Glomerular visceral epithelial cell (primary cell): ENCODE measurements at regions not wholly inside any gene's neighbourhood (a gene's known extent, or its start where the extent isn't known, plus 50 kb on each side); places are given as distances from the start of the nearest gene placed in this dataset.
A peak's percentile ranks its signal among the peaks of the same experiment; 100 is the strongest.
"Not testable (repeated sequence)": the region's sequence is repeated elsewhere in the genome, so short reads cannot be mapped to it uniquely, and the experiment has no call there.

Source experiments
- DNase-seq: peaks from one replicate; pipeline ENCODE4 v3.0.0-alpha.2; 2016; ENCODE audit errors: extremely low spot score

DNA sequence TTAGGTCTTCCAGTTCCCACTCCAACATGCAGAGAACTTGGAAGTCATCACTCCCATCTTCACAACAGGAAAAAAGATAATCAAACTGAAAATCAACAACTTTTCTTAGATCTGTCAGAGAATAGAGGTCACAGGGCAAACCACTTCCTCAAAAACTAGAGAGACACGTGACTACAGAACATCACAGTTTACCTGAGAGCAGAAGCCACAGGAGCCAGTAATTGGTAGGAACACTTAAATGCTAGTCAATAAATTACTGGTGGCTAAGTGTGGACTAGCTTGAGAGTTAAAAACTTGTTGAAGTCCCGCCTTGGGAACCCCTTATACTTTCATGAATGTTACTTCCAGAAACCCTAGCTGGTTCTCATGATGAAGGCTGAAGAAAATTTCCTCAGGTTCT lies 81.1 kb downstream of the THSD1 start:
- DNase-seq: not testable (repeated sequence)

DNA sequence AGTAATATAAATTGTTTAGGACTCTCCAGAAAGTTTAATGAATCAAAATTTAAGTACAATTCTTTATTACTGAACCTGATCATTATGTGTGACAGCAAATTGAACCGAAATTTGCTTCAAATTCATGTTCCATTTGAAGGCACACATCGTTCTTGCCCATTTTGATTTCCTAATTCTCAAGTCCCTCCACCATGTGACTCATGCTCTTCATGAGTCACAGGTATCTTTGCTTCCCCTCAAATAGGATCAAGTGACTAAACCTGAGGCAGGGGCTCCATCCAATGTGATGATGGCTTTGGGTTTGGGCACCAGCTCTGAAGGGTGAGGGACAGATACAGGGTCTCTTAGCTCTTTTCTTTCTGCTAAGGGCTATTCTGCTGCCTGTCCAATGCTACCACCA lies 86.1 kb downstream of the THSD1 start:
- no peak for DNase-seq

DNA sequence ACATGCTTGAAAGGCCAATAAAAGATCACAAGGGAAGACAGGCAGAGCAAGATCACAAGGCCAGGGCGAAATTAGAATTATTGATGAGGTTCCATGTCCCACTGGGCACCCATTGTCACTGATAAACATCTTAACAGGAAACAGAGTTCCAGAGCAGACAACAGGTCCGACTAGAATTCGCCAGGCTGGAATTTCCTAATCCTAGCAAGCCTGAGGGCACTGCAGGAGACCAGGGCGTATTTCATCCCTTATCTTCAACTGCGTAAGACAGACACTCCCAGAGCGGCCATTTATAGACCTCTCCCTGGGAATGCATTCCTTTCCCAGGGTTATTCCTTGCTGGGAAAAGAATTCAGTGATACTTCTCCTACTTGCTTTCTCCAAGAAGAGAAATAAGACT lies 96.1 kb downstream of the THSD1 start:
- DNase-seq: not testable (repeated sequence)

GRCh38 chr13:52306336-52306735 lies 99.6 kb downstream of the THSD1 start:
- DNase-seq: not testable (repeated sequence)

DNA sequence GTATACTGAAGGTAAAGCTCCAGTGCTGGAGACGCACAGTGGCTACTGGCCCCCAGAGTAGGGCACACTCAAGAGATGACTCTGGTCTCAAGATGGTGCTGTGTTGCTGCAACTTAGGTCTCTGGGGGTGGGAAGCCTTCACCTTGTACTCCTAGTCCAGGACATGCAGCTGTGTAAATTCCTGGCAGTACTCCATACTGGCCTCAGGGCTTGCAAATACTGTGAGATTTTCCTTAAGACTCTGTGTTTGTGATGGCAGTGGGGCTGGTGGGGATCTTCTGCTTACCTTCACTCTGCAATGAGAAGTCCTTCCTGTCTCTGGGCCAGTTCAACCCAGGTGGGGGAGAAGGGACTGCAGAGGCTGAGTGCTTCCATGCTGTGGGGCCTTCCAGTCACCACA lies 102.9 kb downstream of the THSD1 start:
- DNase-seq: not testable (repeated sequence)

DNA sequence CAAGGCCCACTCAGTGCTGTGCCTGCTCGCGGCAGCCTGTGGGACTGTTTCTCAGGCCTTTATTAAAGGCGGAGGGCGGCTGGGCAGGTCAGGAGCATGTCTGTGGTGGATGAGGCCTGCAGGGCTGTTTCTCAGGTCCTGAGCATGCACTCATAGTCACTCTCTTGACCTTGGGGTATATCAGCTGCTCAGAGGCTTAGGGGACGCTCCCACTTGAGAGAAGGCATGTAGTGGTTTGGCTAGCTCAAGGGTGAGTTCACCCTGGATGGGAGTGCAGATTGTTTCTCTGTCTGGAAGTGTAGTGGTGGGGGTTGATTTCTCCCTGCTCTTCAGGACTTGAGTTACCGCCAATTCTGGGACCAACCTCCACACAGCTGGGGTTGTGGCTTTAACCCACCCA lies 103.3 kb downstream of the THSD1 start:
- DNase-seq: not testable (repeated sequence)

DNA sequence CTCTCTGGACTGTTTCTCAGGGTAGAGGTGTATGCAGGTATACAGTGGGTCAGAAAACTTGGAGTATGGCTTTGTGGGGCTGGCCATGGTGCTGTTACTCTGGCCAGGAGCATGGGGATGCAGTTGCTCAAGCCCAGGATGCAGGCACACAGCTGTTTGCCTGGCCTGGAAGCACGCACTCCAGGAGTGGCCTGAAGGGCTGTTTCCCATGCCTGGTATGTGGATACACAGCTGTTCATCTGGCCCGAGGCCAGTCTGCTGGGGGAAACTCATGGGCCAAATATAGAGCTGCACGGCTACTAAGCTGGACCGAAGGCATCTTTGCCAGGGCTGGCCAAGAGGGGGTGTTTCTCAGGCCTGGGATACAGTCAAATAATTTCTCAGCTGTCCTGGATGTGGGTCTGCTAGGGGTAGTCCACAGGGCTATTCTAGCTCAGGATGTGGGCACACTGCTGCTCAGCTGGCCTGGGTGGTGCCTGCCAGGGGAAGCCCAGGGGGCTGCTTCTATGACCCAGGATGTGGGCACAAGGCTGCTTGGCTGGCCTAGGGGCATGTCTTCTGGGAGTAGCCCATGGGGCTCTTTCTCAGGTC lies 104.1 kb downstream of the THSD1 start:
- DNase-seq: not testable (repeated sequence)

DNA sequence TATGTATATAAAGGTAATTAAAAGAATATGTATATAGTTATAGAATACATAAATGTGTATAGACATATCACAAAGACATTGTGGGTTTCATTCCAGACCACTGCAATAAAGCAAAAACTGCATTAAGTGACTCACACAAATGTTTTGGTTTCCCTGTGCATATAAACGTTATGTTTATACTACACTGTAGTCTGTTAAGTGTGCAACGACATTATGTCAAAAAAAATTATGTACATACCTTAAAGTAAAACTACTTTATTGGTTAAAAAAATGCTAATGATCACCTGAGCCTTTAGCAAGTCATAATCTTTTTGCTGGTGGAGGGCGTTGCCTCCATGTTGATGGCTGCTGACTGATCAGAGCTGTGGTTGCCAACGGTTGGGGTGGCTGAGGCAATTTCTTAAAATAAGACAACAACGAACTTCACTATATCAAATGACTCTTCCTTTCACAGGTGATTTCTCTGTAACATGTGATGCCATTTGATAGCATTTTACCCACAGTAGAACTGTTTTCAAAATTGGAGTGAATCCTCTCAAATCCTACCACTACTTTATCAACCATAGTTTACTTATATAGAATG lies 107.8 kb downstream of the THSD1 start:
- not testable (repeated sequence) for DNase-seq

- DNase-seq: not testable (repeated sequence)
Observed at GRCh38 chr13:52288891-52289290, 117.1 kb downstream of the THSD1 start.

DNA sequence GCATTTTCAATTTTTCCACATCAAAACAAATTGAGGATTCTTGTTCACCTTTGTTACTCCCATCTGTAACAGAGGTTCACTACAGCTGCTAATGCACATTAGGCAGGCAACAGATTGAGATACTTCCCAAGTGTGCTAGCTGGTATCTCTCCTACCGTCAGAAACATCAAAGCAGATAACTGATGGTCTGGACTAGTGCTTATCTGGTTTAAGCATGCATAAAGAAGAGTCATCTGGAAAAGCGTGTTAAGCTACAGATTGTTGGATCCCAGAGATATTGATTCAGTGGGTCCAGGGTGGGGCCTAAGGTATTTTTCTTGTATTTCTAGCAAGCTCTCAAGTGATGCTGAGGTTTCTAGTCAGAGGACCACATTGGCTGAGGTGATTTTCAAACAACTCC lies 122.0 kb upstream of the NEK3 start:
- not testable (repeated sequence) for DNase-seq

- not testable (repeated sequence) for DNase-seq
Observed at GRCh38 chr13:52279408-52279807, 120.0 kb upstream of the NEK3 start.

- DNase-seq: not testable (repeated sequence)
Observed at GRCh38 chr13:52254299-52254698, 94.9 kb upstream of the NEK3 start.

GRCh38 chr13:52240752-52241151 lies 81.4 kb upstream of the NEK3 start:
- not testable (repeated sequence) for DNase-seq

DNA sequence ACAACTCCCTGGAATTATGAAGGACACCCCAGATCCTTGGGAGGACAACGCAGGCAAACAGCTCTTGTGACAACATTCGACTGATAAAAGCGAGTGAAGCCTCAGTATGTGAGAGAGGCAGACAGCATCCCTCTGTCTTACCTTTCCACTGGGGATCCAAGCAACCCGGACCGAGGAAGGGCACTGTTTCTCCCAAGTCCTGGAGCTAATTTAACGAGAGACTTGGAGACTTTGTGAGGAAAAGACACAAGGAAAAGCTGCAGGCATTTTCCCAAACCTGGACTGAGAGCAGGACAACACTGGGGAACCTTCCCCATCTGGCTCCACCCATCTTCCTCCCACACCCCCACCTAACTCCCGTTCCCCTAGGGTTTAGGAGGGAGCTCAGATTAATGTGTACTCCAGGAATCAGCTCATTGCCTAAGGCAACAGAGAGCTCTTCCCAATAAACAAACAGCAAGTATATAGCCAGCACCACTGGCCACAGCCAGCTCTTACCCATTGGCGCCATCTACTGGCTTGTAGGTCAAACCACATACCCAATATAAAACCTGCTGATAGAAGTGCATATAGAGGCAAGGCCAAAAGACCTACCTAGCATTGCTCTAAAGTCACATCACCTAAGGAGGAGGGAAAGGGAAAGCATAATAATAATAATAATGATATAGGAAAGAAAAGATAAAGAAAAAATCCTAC lies 76.7 kb upstream of the NEK3 start:
- peak; percentile 74 for DNase-seq

- DNase-seq: not testable (repeated sequence)
Observed at GRCh38 chr13:52234928-52235327, 75.5 kb upstream of the NEK3 start.

GRCh38 chr13:52223063-52223462 lies 63.7 kb upstream of the NEK3 start:
- not testable (repeated sequence) for DNase-seq

DNA sequence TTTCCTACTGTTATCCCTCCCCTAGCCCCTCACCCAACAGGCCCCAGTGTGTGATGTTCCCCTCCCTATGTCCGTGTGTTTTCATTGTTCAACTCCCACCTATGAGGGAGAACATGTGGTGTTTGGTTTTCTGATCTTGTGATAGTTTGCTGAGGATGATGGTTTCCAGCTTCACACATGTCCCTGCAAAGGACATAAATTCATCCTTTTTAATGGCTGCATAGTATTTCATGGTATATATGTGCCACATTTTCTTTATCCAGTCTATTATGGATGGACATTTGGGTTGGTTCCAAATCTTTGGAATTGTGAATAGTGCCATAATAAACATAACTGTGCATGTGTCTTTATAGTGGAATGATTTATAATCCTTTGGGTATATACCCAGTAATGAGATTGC lies 54.5 kb upstream of the NEK3 start:
- not testable (repeated sequence) for DNase-seq

DNA sequence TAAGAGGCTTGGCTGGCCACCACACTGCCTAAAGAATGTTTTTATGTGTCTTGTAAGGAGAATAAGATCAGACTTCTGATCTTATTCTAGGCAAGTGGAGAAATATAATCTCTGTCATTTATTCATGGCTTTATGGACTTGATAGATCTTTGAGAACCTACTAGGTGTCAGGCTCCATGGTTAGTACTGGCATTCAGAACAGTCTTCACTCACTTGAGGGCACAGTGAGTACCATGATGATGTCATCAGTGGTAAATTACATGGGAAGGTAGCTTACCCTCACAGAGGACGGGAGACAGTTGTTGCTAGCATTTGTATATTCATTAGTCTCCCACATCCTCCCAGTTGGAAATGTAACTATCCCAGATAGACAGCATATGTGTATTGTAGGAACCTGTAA lies 53.5 kb upstream of the NEK3 start:
- not testable (repeated sequence) for DNase-seq

GRCh38 chr13:52211416-52211776 lies 52.0 kb upstream of the NEK3 start:
- DNase-seq: not testable (repeated sequence)

GRCh38 chr13:52210564-52211415 lies 51.4 kb upstream of the NEK3 start:
- not testable (repeated sequence) for DNase-seq
